SK-N-MC (cell line): ENCODE measurements at regions not wholly inside any gene's neighbourhood (a gene's known extent, or its start where the extent isn't known, plus 50 kb on each side); places are given as distances from the start of the nearest gene placed in this dataset.

Source experiments
- EZH2 ChIP-seq: fragments of 200-600 bp; sonication (generic); IDR thresholded peaks from one replicate; pipeline ENCODE4 v1.6.1; 2017; ENCODE audit warnings: antibody characterized with exemption
- FOXP2 ChIP-seq: optimal IDR thresholded peaks from 2 replicates; pipeline ENCODE3; 2011; ENCODE audit warnings: mild to moderate bottlenecking, moderate library complexity; ENCODE audit not compliant: insufficient read depth; ENCODE audit errors: extremely low read length, control extremely low read depth
- POLR2AphosphoS5 ChIP-seq: IDR thresholded peaks from 2 replicates; pipeline ENCODE4 v1.6.1; 2012; ENCODE audit warnings: mild to moderate bottlenecking, low read depth, low read length, borderline replicate concordance

DNA sequence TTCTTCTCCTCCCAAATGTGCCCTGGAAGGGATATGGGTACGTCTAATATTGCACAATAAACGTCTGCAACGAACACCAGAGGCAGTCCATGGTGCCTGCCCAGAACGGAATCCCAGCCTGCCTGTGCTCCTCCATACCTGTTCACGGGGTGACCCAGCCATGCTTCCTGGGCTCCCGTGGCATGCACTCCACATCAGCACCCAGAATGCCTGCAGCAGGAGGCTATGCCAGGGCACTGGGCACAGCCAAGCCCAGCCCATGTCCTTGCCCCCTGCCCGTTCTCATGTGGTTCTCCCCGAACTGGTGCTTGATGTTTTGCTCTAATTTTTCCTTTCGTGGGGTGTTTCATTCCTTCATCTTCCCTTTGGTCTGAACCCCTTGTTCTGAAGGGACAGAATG is 404.3 kb downstream of the BCL11B start:
- no peak for TF ChIP-seq EZH2
- no peak for TF ChIP-seq POLR2AphosphoS5
- no peak for TF ChIP-seq FOXP2
